ENCODE measurements at regions not wholly inside any gene's neighbourhood (a gene's known extent, or its start where the extent isn't known, plus 50 kb on each side); places are given as distances from the start of the nearest gene placed in this dataset.

DNA sequence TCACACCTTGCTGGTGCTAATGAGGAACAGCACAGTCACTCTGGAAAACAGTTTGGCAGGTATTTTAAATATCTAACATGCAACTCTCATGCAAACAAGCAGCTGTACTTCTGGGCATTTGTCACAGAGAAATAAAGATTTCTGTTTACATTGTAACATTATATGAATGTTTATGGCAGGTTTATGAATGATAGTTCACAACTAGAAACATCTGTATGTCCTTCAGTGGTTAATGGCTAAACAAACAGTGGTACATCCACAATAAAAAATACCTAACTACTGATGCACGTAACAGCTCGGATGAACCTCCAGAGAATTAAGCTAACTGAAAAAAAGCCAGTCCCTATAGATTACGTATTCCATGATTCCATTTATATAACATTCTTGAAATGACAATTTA lies 109.6 kb downstream of the GPR37 start:
- WGBS, 2 donors, result 83 to 92% methylated on average over 3 of the region's 3 CpGs
- DNase-seq, result no peak
- no peak overlapping the region for H3K4me3 ChIP-seq
- ATAC-seq (ENCODE audit: insufficient read depth, low FRiP score), result no peak
- H3K36me3 ChIP-seq (ENCODE audit: control insufficient read depth in 4 of 4, insufficient read depth in 4 of 4, low read length in 4 of 4), result no peaks in the 10 kb centered on the region
- H3K9ac ChIP-seq (ENCODE audit: insufficient read depth in 1 of 2, low read length in 2 of 2), result no peak overlapping the region
- TF ChIP-seq CTCF (IDR thresholded peaks at IDR 0.05; ENCODE audit: control extremely low read depth, extremely low read depth), result no peak
- H3K9me3 ChIP-seq (ENCODE audit: control insufficient read depth in 4 of 4, insufficient read depth in 3 of 4, low read length in 3 of 4), result no peaks in the 10 kb centered on the region
- H3K27me3 ChIP-seq (ENCODE audit: control insufficient read depth in 3 of 3, insufficient read depth in 3 of 3, low read length in 2 of 3), result no peaks in the 10 kb centered on the region
- no peak overlapping the region for H3K27ac ChIP-seq (ENCODE audit: low read depth in 1 of 2, low read length in 1 of 2)
- no peaks in the 10 kb centered on the region for H3K4me1 ChIP-seq (ENCODE audit: control insufficient read depth in 5 of 5, insufficient read depth in 5 of 5, low read length in 5 of 5)

GRCh38 chr7:124652237-124652636 lies 113.4 kb downstream of the GPR37 start:
- H3K27me3 ChIP-seq (ENCODE audit: control insufficient read depth in 3 of 3, insufficient read depth in 3 of 3, low read length in 2 of 3), result no peaks in the 10 kb centered on the region
- H3K4me3 ChIP-seq, result no peak overlapping the region
- H3K27ac ChIP-seq (ENCODE audit: low read depth in 1 of 2, low read length in 1 of 2), result no peak overlapping the region
- ATAC-seq (ENCODE audit: insufficient read depth, low FRiP score) (no peak), DNase-seq (no peak)
- H3K4me1 ChIP-seq (ENCODE audit: control insufficient read depth in 5 of 5, insufficient read depth in 5 of 5, low read length in 5 of 5), result peaks cover 0 to 13% (median 0%) of the 10 kb centered on the region in 5 donors
- TF ChIP-seq CTCF (IDR thresholded peaks at IDR 0.05; ENCODE audit: control extremely low read depth, extremely low read depth), result no peak
- no peak overlapping the region for H3K9ac ChIP-seq (ENCODE audit: insufficient read depth in 1 of 2, low read length in 2 of 2)
- no peaks in the 10 kb centered on the region for H3K36me3 ChIP-seq (ENCODE audit: control insufficient read depth in 4 of 4, insufficient read depth in 4 of 4, low read length in 4 of 4)
- 77 to 87% methylated on average over 1 of the region's 1 CpG for WGBS, 2 donors
- no peaks in the 10 kb centered on the region for H3K9me3 ChIP-seq (ENCODE audit: control insufficient read depth in 4 of 4, insufficient read depth in 3 of 4, low read length in 3 of 4)

GRCh38 chr7:124651136-124651535 lies 114.5 kb downstream of the GPR37 start:
- H3K9ac ChIP-seq (ENCODE audit: insufficient read depth in 1 of 2, low read length in 2 of 2), result no peak overlapping the region
- 83 to 85% methylated on average over 4 of the region's 4 CpGs for WGBS, 2 donors
- no peak for ATAC-seq (ENCODE audit: insufficient read depth, low FRiP score)
- TF ChIP-seq CTCF (IDR thresholded peaks at IDR 0.05; ENCODE audit: control extremely low read depth, extremely low read depth), result no peak
- no peaks in the 10 kb centered on the region for H3K36me3 ChIP-seq (ENCODE audit: control insufficient read depth in 4 of 4, insufficient read depth in 4 of 4, low read length in 4 of 4)
- no peak overlapping the region for H3K27ac ChIP-seq (ENCODE audit: low read depth in 1 of 2, low read length in 1 of 2)
- DNase-seq, result no peak
- no peaks in the 10 kb centered on the region for H3K9me3 ChIP-seq (ENCODE audit: control insufficient read depth in 4 of 4, insufficient read depth in 3 of 4, low read length in 3 of 4)
- H3K27me3 ChIP-seq (ENCODE audit: control insufficient read depth in 3 of 3, insufficient read depth in 3 of 3, low read length in 2 of 3), result no peaks in the 10 kb centered on the region
- peaks cover 0 to 13% (median 0%) of the 10 kb centered on the region in 5 donors for H3K4me1 ChIP-seq (ENCODE audit: control insufficient read depth in 5 of 5, insufficient read depth in 5 of 5, low read length in 5 of 5)
- no peak overlapping the region for H3K4me3 ChIP-seq

DNA sequence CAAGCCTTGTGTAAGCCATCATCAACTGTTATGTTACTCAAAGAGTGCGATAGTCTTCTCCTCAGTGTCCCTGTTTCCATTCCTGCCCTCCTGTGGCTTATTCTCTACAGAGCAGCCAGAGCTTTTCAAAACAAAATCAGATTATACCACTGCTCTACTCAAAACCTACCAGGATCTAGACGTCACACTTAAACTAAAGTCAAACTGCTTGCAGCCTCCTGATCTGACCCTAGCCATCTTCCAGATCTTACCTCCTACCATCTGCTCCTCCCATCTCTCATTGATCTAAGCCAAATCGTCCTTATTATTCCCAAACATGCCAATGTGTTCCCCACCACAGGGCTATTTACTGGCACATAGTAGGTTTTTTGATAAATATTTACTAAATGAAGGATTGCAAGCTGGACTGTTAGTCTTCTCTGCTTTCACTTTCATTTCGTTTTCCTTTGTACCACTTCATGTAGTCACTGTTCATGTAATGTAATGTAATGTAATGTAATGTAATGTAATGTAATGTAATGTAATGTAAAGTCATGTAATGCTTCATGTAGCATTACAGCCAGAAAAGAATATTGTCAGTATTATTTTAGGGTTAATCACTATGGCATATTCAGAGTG lies 116.1 kb downstream of the GPR37 start:
- H3K27ac ChIP-seq (ENCODE audit: low read depth in 1 of 2, low read length in 1 of 2), result no peak overlapping the region
- H3K9ac ChIP-seq (ENCODE audit: insufficient read depth in 1 of 2, low read length in 2 of 2), result no peak overlapping the region
- ATAC-seq (ENCODE audit: insufficient read depth, low FRiP score) (no peak), DNase-seq (no peak)
- no peak overlapping the region for H3K4me3 ChIP-seq
- no peaks in the 10 kb centered on the region for H3K36me3 ChIP-seq (ENCODE audit: control insufficient read depth in 4 of 4, insufficient read depth in 4 of 4, low read length in 4 of 4)
- no peak for TF ChIP-seq CTCF (IDR thresholded peaks at IDR 0.05; ENCODE audit: control extremely low read depth, extremely low read depth)
- no peaks in the 10 kb centered on the region for H3K9me3 ChIP-seq (ENCODE audit: control insufficient read depth in 4 of 4, insufficient read depth in 3 of 4, low read length in 3 of 4)
- peaks cover 0 to 13% (median 0%) of the 10 kb centered on the region in 5 donors for H3K4me1 ChIP-seq (ENCODE audit: control insufficient read depth in 5 of 5, insufficient read depth in 5 of 5, low read length in 5 of 5)
- no peaks in the 10 kb centered on the region for H3K27me3 ChIP-seq (ENCODE audit: control insufficient read depth in 3 of 3, insufficient read depth in 3 of 3, low read length in 2 of 3)
- 71 to 76% methylated on average over 4 of the region's 4 CpGs for WGBS, 2 donors
